A549 (cell line): ENCODE measurements at regions not wholly inside any gene's neighbourhood (a gene's known extent, or its start where the extent isn't known, plus 50 kb on each side); places are given as distances from the start of the nearest gene placed in this dataset.

ENCODE experiments used
- CTCF ChIP-seq: fragments of >200 bp; sonication (Bioruptor Twin); formaldehyde crosslinking; IDR thresholded peaks from 3 replicates; pipeline ENCODE4 v1.5.1; 2016
- E2F6 ChIP-seq: IDR thresholded peaks from 2 replicates; pipeline ENCODE4 v1.6.1; 2012; ENCODE audit warnings: low read depth, borderline replicate concordance
- MYC ChIP-seq: IDR thresholded peaks from 2 replicates; pipeline ENCODE4 v1.6.1; 2012; ENCODE audit warnings: mild to moderate bottlenecking, inconsistent platforms, low read length, improper control_type of control experiment, borderline replicate concordance
- NR3C1 ChIP-seq: fragments of >200 bp; sonication (Bioruptor Twin); formaldehyde crosslinking; IDR thresholded peaks from 3 replicates; pipeline ENCODE4 v1.6.1; 2017
- POLR2A ChIP-seq: IDR thresholded peaks from 2 replicates; pipeline ENCODE4 v1.6.1; 2012; ENCODE audit warnings: mild to moderate bottlenecking, low read length

- TF ChIP-seq CTCF: no peak
- no peak for TF ChIP-seq NR3C1
- TF ChIP-seq MYC: no peak
- no peak for TF ChIP-seq POLR2A
- TF ChIP-seq E2F6: no peak
Measured at GRCh38 chr2:147792966-147793617, 51.7 kb upstream of the ACVR2A start.
